ENCODE measurements at regions not wholly inside any gene's neighbourhood (a gene's known extent, or its start where the extent isn't known, plus 50 kb on each side); places are given as distances from the start of the nearest gene placed in this dataset.
"Not testable (repeated sequence)": the region's sequence is repeated elsewhere in the genome, so short reads cannot be mapped to it uniquely, and the experiment has no call there.

DNA sequence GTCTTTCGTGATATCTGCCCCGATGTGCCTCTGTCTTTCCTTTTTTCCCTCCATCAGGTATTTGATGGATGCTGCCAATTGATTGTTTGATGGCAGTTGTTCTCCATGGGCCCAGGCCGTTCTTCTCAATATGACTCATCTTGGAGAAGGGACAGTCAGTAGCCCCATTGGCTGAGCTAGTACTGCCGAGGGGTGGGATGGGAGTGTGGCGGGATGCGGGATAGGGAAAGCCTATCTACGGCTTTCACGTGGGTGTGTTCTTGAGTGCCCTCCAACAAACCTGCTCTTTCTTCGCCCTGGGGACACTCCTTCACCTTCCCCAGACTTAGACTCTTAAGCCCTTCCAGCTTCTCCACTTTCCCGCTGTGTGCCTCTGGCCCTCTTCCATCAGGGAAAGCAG is 159.4 kb downstream of the GOLGA8K start:
- H3K27me3 ChIP-seq (ENCODE audit: low read depth); H3K4me3 ChIP-seq; H3K36me3 ChIP-seq (replicated peaks); H3K9me3 ChIP-seq; in situ Hi-C loops (cut with MboI; ENCODE audit: low sequenced_read_pairs); H3K4me1 ChIP-seq; DNase-seq (ENCODE audit: low spot score in 2 of 2): not testable (repeated sequence)

DNA sequence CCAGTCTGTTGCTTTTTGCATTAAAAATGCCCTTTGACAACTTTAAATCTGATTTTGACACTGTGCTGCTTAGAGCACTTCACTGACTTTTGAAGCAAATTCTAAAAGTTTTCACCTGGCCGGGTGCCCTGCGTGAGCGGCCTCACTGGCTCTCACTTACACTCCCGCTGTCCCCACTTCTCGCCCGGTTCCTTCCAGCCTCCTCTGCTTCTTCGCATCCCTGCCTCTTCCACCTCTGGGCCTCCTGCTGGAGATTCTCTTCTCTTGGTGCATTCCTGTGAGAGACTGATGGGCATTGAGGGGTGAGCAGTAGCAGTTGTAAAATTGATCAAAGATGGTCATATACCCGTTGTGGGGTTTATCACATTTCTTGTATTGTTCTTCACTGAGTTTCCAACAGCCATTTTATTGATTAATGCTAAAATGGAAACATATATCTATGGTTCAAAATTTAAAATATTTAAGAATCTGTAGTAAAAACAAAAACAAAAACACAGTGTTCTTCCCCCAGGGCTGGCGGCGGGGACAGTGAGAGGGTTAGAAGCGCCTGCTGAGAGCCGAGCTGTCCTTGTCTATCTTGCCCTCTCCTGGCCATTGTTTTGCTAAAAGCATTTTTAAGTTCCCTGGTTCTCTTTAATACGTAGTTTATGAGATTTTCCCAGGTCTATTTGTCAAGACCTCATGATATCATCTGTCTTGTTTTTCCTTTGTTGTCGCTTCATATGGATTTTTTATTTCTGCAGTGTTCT is 160.1 kb downstream of the GOLGA8K start:
- H3K27me3 ChIP-seq (ENCODE audit: low read depth); H3K4me3 ChIP-seq; in situ Hi-C loops (cut with MboI; ENCODE audit: low sequenced_read_pairs); H3K4me1 ChIP-seq; DNase-seq (ENCODE audit: low spot score in 2 of 2); H3K9me3 ChIP-seq; H3K36me3 ChIP-seq (replicated peaks): not testable (repeated sequence)

DNA sequence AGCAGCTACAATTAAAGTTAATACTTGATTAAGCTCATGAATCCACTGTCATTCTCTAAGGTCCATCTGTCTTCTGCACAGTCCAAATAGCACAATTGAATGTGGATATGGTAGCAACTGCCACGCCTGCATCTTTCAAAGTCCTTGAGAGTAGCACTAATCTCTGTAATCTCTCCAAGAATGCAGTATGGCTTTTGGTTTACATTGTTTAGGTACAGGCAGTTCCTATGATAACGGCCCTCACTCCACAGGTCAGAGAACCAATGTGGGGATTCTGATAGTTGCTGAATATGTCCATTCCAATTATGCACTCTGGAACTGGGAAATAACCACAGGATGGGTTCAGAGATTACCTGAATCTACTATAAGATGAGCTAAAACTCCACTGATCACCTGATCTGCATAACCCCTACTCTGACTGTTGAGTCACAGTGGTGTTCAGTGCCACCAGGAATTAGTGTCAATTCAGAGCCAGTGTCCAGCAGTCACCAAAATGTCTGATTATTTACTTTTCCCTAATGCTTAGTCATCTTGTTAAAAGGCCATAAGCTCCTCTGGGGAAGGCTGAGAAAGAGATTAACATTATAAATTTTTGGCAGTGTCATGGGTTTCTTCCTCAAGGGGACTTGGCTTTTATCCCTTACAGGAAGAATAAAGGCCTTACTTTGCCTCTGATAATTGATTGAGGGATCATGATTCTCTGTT is 175.5 kb downstream of the GOLGA8K start:
- H3K27me3 ChIP-seq (ENCODE audit: low read depth); H3K36me3 ChIP-seq (replicated peaks); in situ Hi-C loops (cut with MboI; ENCODE audit: low sequenced_read_pairs); H3K4me1 ChIP-seq; H3K9me3 ChIP-seq; H3K4me3 ChIP-seq: not testable (repeated sequence)
- peak; percentile 42 to 54 for DNase-seq (ENCODE audit: low spot score in 2 of 2)

DNA sequence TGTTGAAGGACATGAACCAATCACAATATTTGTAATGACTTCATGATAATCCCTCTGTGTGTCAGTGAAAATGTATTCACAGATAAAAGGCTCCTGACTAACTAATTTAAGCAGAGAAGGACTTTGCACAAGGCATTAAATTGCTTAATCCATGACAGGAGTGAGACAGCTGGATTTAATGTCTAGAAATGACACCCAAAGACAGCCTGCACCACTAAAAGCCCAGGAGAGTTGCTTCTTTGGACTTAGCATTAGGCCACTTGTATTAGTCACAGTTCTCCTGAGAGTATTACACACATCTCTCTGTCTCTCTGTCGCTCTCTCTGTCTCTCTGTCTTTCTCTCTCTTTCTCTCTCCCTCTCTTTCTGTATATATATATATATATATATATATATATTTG is 180.4 kb downstream of the GOLGA8K start:
- DNase-seq (ENCODE audit: low spot score in 2 of 2), result no peak
- Histone ChIP-seq H3K4me1 (0 out of 2 replicates have a peak, but pooled peaks cover 2% of the 10 kb centered on the region), H3K9me3 (no peaks in the 10 kb centered on the region), H3K4me3 (no peak overlapping the region), H3K36me3 (replicated peaks) (no peaks in the 10 kb centered on the region), H3K27me3 (ENCODE audit: low read depth) (no peaks in the 10 kb centered on the region)
- in situ Hi-C loops (cut with MboI; ENCODE audit: low sequenced_read_pairs), result no loop called here

Data from HAP-1 (cell line).